BE2C (cell line): ENCODE measurements at regions not wholly inside any gene's neighbourhood (a gene's known extent, or its start where the extent isn't known, plus 50 kb on each side); places are given as distances from the start of the nearest gene placed in this dataset.

Experiments used
- DNase-seq: peaks from one replicate; pipeline ENCODE4 v3.0.0-alpha.2; 2020
- H3K27me3 ChIP-seq: fragments of 250-450 bp; sonication (Bioruptor Pico); 2 replicates; pipeline ENCODE4 v1.5.1; 2020; ENCODE audit warnings: mild to moderate bottlenecking
- H3K36me3 ChIP-seq: fragments of 250-450 bp; sonication (Bioruptor Pico); 2 replicates; pipeline ENCODE4 v1.5.1; 2020; ENCODE audit warnings: mild to moderate bottlenecking
- H3K4me1 ChIP-seq: fragments of 250-450 bp; sonication (Bioruptor Pico); 2 replicates; pipeline ENCODE4 v1.5.1; 2020
- H3K4me3 ChIP-seq: 2 replicates; pipeline ENCODE4 v1.5.1; 2011; ENCODE audit warnings: low read depth, low read length
- H3K9me3 ChIP-seq: fragments of 250-450 bp; sonication (Bioruptor Pico); 2 replicates; pipeline ENCODE4 v1.5.1; 2020
- CTCF ChIP-seq: IDR thresholded peaks from 2 replicates; pipeline ENCODE4 v1.5.1; 2012; ENCODE audit warnings: mild to moderate bottlenecking, low read depth, low read length

GRCh38 chr12:77372026-77372425 lies 306.7 kb upstream of the E2F7 start:
- no peaks in the 10 kb centered on the region for H3K36me3 ChIP-seq
- no peaks in the 10 kb centered on the region for H3K9me3 ChIP-seq
- H3K27me3 ChIP-seq: no peaks in the 10 kb centered on the region
- no peak for TF ChIP-seq CTCF
- no peaks in the 10 kb centered on the region for H3K4me1 ChIP-seq
- no peak for DNase-seq
- H3K4me3 ChIP-seq: no peak overlapping the region

GRCh38 chr12:77368379-77368778 lies 303.0 kb upstream of the E2F7 start:
- no peak for TF ChIP-seq CTCF
- DNase-seq: no peak
- no peaks in the 10 kb centered on the region for H3K27me3 ChIP-seq
- H3K4me3 ChIP-seq: no peak overlapping the region
- no peaks in the 10 kb centered on the region for H3K9me3 ChIP-seq
- H3K4me1 ChIP-seq: no peaks in the 10 kb centered on the region
- H3K36me3 ChIP-seq: no peaks in the 10 kb centered on the region

GRCh38 chr12:77366616-77367015 lies 301.2 kb upstream of the E2F7 start:
- Histone ChIP-seq H3K36me3 (no peaks in the 10 kb centered on the region), H3K4me3 (no peak overlapping the region), H3K4me1 (no peaks in the 10 kb centered on the region), H3K27me3 (no peaks in the 10 kb centered on the region), H3K9me3 (no peaks in the 10 kb centered on the region)
- no peak for DNase-seq
- no peak for TF ChIP-seq CTCF

- Histone ChIP-seq H3K36me3 (no peaks in the 10 kb centered on the region), H3K9me3 (no peaks in the 10 kb centered on the region), H3K4me3 (no peak overlapping the region), H3K27me3 (no peaks in the 10 kb centered on the region), H3K4me1 (no peaks in the 10 kb centered on the region)
- no peak for TF ChIP-seq CTCF
- no peak for DNase-seq
Observed at GRCh38 chr12:77364400-77364799, 299.0 kb upstream of the E2F7 start.

- Histone ChIP-seq H3K27me3 (no peaks in the 10 kb centered on the region), H3K36me3 (no peaks in the 10 kb centered on the region), H3K4me3 (no peak overlapping the region), H3K9me3 (no peaks in the 10 kb centered on the region), H3K4me1 (no peaks in the 10 kb centered on the region)
- DNase-seq: no peak
- TF ChIP-seq CTCF: no peak
Observed at GRCh38 chr12:77362509-77363210, 297.3 kb upstream of the E2F7 start.

- no peak for TF ChIP-seq CTCF
- no peak for DNase-seq
Observed at GRCh38 chr12:77357655-77358054, 292.3 kb upstream of the E2F7 start.

More at GRCh38 chr12:77357655-77358054, 292.3 kb upstream of the E2F7 start:
- H3K27me3 ChIP-seq: no peaks in the 10 kb centered on the region
- no peak overlapping the region for H3K4me3 ChIP-seq
- no peaks in the 10 kb centered on the region for H3K9me3 ChIP-seq
- H3K36me3 ChIP-seq: no peaks in the 10 kb centered on the region
- H3K4me1 ChIP-seq: no peaks in the 10 kb centered on the region
